Sigmoid colon (tissue), 4 donors: ENCODE measurements at regions not wholly inside any gene's neighbourhood (a gene's known extent, or its start where the extent isn't known, plus 50 kb on each side); places are given as distances from the start of the nearest gene placed in this dataset.

Experiments used
- CTCF ChIP-seq, 4 experiments: fragments of 450-650 bp in 3 of 4; fragments of 200-600 bp in 1 of 4; IDR thresholded peaks; one replicate each; pipeline ENCODE4 v1.5.1; 2016 to 2019; ENCODE audit warnings: antibody characterized with exemption in 4 of 4, mild to moderate bottlenecking in 3 of 4, moderate library complexity in 2 of 4
- EP300 ChIP-seq, 4 donors: sonication (generic); formaldehyde crosslinking; IDR thresholded peaks; one replicate each; pipeline ENCODE4 v1.6.1; 2017; ENCODE audit warnings: antibody characterized with exemption in 4 of 4
- POLR2A ChIP-seq, 2 donors: fragments of 450-650 bp; IDR thresholded peaks; one replicate each; pipeline ENCODE4 v1.6.1; 2016; ENCODE audit warnings: antibody characterized with exemption in 2 of 2, mild to moderate bottlenecking in 2 of 2, moderate library complexity in 2 of 2
- POLR2AphosphoS5 ChIP-seq, 4 donors: sonication (generic); formaldehyde crosslinking; IDR thresholded peaks; one replicate each; pipeline ENCODE4 v1.6.1; 2017; ENCODE audit warnings: antibody characterized with exemption in 4 of 4

DNA sequence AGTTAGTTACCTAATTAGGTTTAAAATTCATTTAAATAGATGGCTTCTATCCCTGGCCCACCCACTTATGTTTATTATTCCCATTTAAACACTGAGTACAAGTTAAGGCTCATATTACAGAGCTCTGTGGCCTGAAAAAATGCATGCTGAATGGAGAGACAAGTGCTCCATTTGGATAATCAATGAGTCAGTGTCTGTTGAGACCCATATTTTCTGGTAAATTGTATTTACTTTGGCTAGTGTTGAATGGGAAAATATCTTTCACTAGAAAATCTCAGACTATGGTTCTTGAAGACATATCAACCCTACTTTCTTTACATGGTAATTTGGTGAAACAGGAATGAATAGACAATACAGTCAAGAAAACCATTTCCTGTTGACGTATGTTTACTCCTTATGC lies 356.0 kb downstream of the S1PR1 start:
- TF ChIP-seq CTCF (IDR thresholded peaks at IDR 0.05), result no peak
- no peak for TF ChIP-seq POLR2AphosphoS5 (IDR thresholded peaks at IDR 0.05)
- TF ChIP-seq POLR2A (IDR thresholded peaks at IDR 0.05), result no peak
- no peak for TF ChIP-seq EP300 (IDR thresholded peaks at IDR 0.05)
